Ovary (tissue), 7 donors: ENCODE measurements at regions not wholly inside any gene's neighbourhood (a gene's known extent, or its start where the extent isn't known, plus 50 kb on each side); places are given as distances from the start of the nearest gene placed in this dataset.

Experiments used
- DNase-seq, 5 donors: peaks; one replicate each; pipeline ENCODE4 v3.0.0-alpha.2; 2019 to 2020
- H3K27ac ChIP-seq, 2 donors: fragments of 200-600 bp; one replicate each; pipeline versions ENCODE4 v1.5.1 to v1.8.0; 2019 to 2022
- H3K27me3 ChIP-seq: fragments of 200-600 bp; one replicate; pipeline ENCODE4 v1.8.0; 2022
- H3K36me3 ChIP-seq: fragments of 200-600 bp; sonication (generic); one replicate; pipeline ENCODE4 v1.5.1; 2019
- H3K4me1 ChIP-seq: one replicate; pipeline ENCODE4 v1.8.1; 2013; ENCODE audit warnings: mild to moderate bottlenecking, moderate library complexity; ENCODE audit not compliant: insufficient read depth
- H3K4me3 ChIP-seq: fragments of 200-600 bp; sonication (generic); one replicate; pipeline ENCODE4 v1.5.1; 2017
- H3K9me3 ChIP-seq, 2 donors: fragments of 200-600 bp in 1 of 2; sonication (generic) in 1 of 2; one replicate each; pipeline versions ENCODE4 v1.5.1 to v1.8.1; 2013 to 2019; ENCODE audit warnings: mild to moderate bottlenecking in 1 of 2, moderate library complexity in 1 of 2
- CTCF ChIP-seq, 3 donors: fragments of 450-650 bp in 2 of 3; fragments of 200-600 bp in 1 of 3; IDR thresholded peaks; one replicate each; pipeline versions ENCODE4 v1.5.1 to v1.8.0; 2016 to 2022; ENCODE audit warnings: antibody characterized with exemption in 3 of 3, mild to moderate bottlenecking in 1 of 3
- EP300 ChIP-seq: sonication (generic); formaldehyde crosslinking; IDR thresholded peaks from one replicate; pipeline ENCODE4 v1.6.1; 2017; ENCODE audit warnings: antibody characterized with exemption
- POLR2A ChIP-seq: fragments of 450-650 bp; IDR thresholded peaks from one replicate; pipeline ENCODE4 v1.6.1; 2017; ENCODE audit warnings: antibody characterized with exemption, mild to moderate bottlenecking, moderate library complexity
- WGBS, 3 donors: extraction: QIAGEN DNeasy Blood & Tissue Kit in 1 of 3; methylation state at CpG; one replicate each; pipeline versions ENCODE4 v1.1.5 to v1.1.7; 2013 to 2017; 5-methylcytosine and 5-hydroxymethylcytosine counted together
- intact Hi-C, 4 donors: fragments of 100-400 bp; cut with DNase I; formaldehyde crosslinking; loops; one replicate each; pipeline versions ENCODE4 v1.11.0 to v1.15.1; 2022 to 2023
- donor health status: DM: no; HTN: no; CAD: no; lungs with moderate emphysema.
- donor health status: DM: no; HTN: no; CAD: no.
- donor health status: Bipolar disorder and iron deficiency.
- donor health status: DM: no; HTN: no; CAD: no.
- donor health status: DM: yes; HTN: yes; CAD: no.

GRCh38 chr2:4869154-4869553 is 823.0 kb upstream of the SOX11 start:
- Histone ChIP-seq H3K27ac (no peak overlapping the region), H3K9me3 (no peaks in the 10 kb centered on the region), H3K4me3 (no peak overlapping the region), H3K36me3 (no peaks in the 10 kb centered on the region), H3K27me3 (no peaks in the 10 kb centered on the region), H3K4me1 (no peaks in the 10 kb centered on the region)
- DNase-seq: no peak
- WGBS, 3 donors: 70 to 85% (median 77%) methylated on average over 8 of the region's 8 CpGs
- no peak for TF ChIP-seq POLR2A
- no peak for TF ChIP-seq CTCF (IDR thresholded peaks at IDR 0.05)
- no peak for TF ChIP-seq EP300
- intact Hi-C loops: no loop called here

GRCh38 chr2:4873364-4873763 is 818.8 kb upstream of the SOX11 start:
- Histone ChIP-seq H3K36me3 (no peaks in the 10 kb centered on the region), H3K27me3 (no peaks in the 10 kb centered on the region), H3K4me1 (no peaks in the 10 kb centered on the region), H3K27ac (no peak overlapping the region), H3K4me3 (no peak overlapping the region), H3K9me3 (no peaks in the 10 kb centered on the region)
- TF ChIP-seq CTCF (IDR thresholded peaks at IDR 0.05) (no peak), POLR2A (no peak), EP300 (no peak)
- DNase-seq: no peak
- 83 to 88% (median 86%) methylated on average over 6 of the region's 6 CpGs for WGBS, 3 donors
- intact Hi-C loops: no loop called here

- Histone ChIP-seq H3K9me3 (no peaks in the 10 kb centered on the region), H3K36me3 (no peaks in the 10 kb centered on the region), H3K4me3 (no peak overlapping the region), H3K4me1 (no peaks in the 10 kb centered on the region), H3K27me3 (no peaks in the 10 kb centered on the region), H3K27ac (no peak overlapping the region)
- WGBS, 3 donors: 27 to 30% (median 30%) methylated on average over 3 of the region's 3 CpGs
- no peak for TF ChIP-seq EP300
- TF ChIP-seq CTCF (IDR thresholded peaks at IDR 0.05): no peak
- TF ChIP-seq POLR2A: no peak
- intact Hi-C loops: no loop called here
- DNase-seq: no peak
These were observed 818.1 kb upstream of the SOX11 start for GRCh38 chr2:4873876-4874593.

DNA sequence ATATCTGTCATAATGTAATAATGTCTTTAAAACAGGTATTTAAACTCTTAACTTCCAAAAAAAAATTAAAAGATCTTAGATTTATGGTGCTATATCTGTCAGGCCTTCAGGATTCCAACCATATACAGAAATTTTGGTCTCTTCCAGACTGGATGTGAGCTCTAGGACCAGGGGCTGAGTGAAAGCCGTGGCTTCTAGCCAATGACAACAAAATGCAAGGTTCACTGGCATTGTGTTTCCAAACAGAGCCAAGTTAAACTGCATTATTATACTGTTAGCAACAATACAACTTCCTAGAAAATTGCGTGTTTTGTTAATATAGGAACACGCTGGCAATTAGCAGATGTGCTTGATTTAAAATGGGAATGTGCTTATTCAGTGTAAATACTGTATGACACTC is 809.8 kb upstream of the SOX11 start:
- TF ChIP-seq POLR2A: no peak
- no peak for TF ChIP-seq EP300
- TF ChIP-seq CTCF (IDR thresholded peaks at IDR 0.05): no peak
- WGBS, 3 donors: 52 to 72% (median 71%) methylated on average over 3 of the region's 3 CpGs
- DNase-seq: no peak
- Histone ChIP-seq H3K4me3 (no peak overlapping the region), H3K4me1 (no peaks in the 10 kb centered on the region), H3K36me3 (no peaks in the 10 kb centered on the region), H3K9me3 (no peaks in the 10 kb centered on the region), H3K27ac (no peak overlapping the region), H3K27me3 (no peaks in the 10 kb centered on the region)
- intact Hi-C loops: no loop called here
